HFFc6 (cell line): ENCODE measurements at regions not wholly inside any gene's neighbourhood (a gene's known extent, or its start where the extent isn't known, plus 50 kb on each side); places are given as distances from the start of the nearest gene placed in this dataset.

ENCODE experiments used
- DNase-seq: peaks from one replicate; pipeline ENCODE4 v3.0.0-alpha.2; 2018
- H3K27ac Mint-ChIP-seq: 2 replicates; pipeline ENCODE4 v1.8.0; 2020; ENCODE audit warnings: mild to moderate bottlenecking, mixed read lengths
- H3K27me3 Mint-ChIP-seq: 2 replicates; pipeline ENCODE4 v1.8.0; 2021; ENCODE audit warnings: mild to moderate bottlenecking, moderate library complexity, mixed read lengths; ENCODE audit not compliant: insufficient read depth
- H3K36me3 Mint-ChIP-seq: 2 replicates; pipeline ENCODE4 v1.8.0; 2021; ENCODE audit warnings: low read depth, mixed read lengths
- H3K4me1 Mint-ChIP-seq: 2 replicates; pipeline ENCODE4 v1.8.0; 2020; ENCODE audit warnings: low read depth, mixed read lengths
- H3K4me3 Mint-ChIP-seq: 2 replicates; pipeline ENCODE4 v1.8.0; 2020; ENCODE audit warnings: mild to moderate bottlenecking, moderate library complexity, mixed read lengths
- H3K9me3 Mint-ChIP-seq: 2 replicates; pipeline ENCODE4 v1.8.0; 2020; ENCODE audit warnings: mild to moderate bottlenecking, mixed read lengths
- CTCF ChIP-seq: fragments of 200-600 bp; sonication (generic); IDR thresholded peaks from 2 replicates; pipeline ENCODE4 v1.5.0; 2021; ENCODE audit warnings: antibody characterized with exemption, mild to moderate bottlenecking

- Mint-ChIP-seq H3K4me1 (no peaks in the 10 kb centered on the region), H3K4me3 (no peak overlapping the region), H3K36me3 (peaks cover 4% of the 10 kb centered on the region; the same call in 1 of the 2 replicates), H3K27ac (no peak overlapping the region), H3K27me3 (no peaks in the 10 kb centered on the region), H3K9me3 (peaks cover 29% of the 10 kb centered on the region)
- no peak for DNase-seq
- no peak for TF ChIP-seq CTCF
Observed at GRCh38 chr3:181952929-181953328, 241.2 kb downstream of the SOX2 start.

- H3K27me3 Mint-ChIP-seq, result no peaks in the 10 kb centered on the region
- H3K9me3 Mint-ChIP-seq, result peaks cover 35% of the 10 kb centered on the region
- H3K4me1 Mint-ChIP-seq, result no peaks in the 10 kb centered on the region
- peaks cover 4% of the 10 kb centered on the region; the same call in 1 of the 2 replicates for H3K36me3 Mint-ChIP-seq
- DNase-seq, result no peak
- H3K27ac Mint-ChIP-seq, result no peak overlapping the region
- no peak for TF ChIP-seq CTCF
- H3K4me3 Mint-ChIP-seq, result no peak overlapping the region
Observed at GRCh38 chr3:181955566-181955965, 243.8 kb downstream of the SOX2 start.

DNA sequence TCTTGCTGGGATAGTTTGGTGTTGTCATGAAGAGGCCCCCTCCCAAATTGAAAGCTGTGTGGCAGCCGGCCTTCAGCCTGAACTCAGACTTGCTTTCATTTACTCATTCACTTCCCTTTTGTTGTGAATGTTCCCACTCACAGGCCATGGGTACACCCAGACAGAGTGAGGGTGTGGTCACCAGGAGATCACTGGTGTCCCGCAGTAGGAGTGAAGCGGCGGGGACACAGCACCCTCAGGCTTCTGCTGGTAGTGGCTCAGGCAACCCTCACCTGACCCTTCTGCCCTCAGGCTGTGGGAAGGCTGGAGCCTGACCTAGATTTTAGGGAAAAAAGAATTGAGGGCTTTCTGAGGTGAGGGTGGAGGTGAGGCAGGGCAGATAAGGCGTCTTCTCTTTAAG, 244.4 kb downstream of the SOX2 start:
- TF ChIP-seq CTCF, result no peak
- Mint-ChIP-seq H3K4me3 (no peak overlapping the region), H3K4me1 (no peaks in the 10 kb centered on the region), H3K9me3 (peaks cover 37% of the 10 kb centered on the region), H3K36me3 (peaks cover 4% of the 10 kb centered on the region; the same call in 1 of the 2 replicates), H3K27me3 (no peaks in the 10 kb centered on the region), H3K27ac (no peak overlapping the region)
- DNase-seq, result no peak

GRCh38 chr3:181966393-181966792, 254.7 kb downstream of the SOX2 start:
- Mint-ChIP-seq H3K9me3 (peaks cover 31% of the 10 kb centered on the region), H3K4me1 (no peaks in the 10 kb centered on the region), H3K27ac (no peak overlapping the region), H3K4me3 (no peak overlapping the region), H3K36me3 (peaks cover 5% of the 10 kb centered on the region), H3K27me3 (no peaks in the 10 kb centered on the region)
- DNase-seq, result no peak
- no peak for TF ChIP-seq CTCF

- no peak for TF ChIP-seq CTCF
- Mint-ChIP-seq H3K4me3 (no peak overlapping the region), H3K27me3 (no peaks in the 10 kb centered on the region), H3K9me3 (peaks cover 27% of the 10 kb centered on the region), H3K4me1 (no peaks in the 10 kb centered on the region), H3K27ac (no peak overlapping the region), H3K36me3 (no peaks in the 10 kb centered on the region)
- no peak for DNase-seq
Observed at GRCh38 chr3:181969925-181970324, 258.2 kb downstream of the SOX2 start.

GRCh38 chr3:181971424-181971823, 259.7 kb downstream of the SOX2 start:
- Mint-ChIP-seq H3K4me1 (no peaks in the 10 kb centered on the region), H3K27me3 (no peaks in the 10 kb centered on the region), H3K36me3 (no peaks in the 10 kb centered on the region), H3K9me3 (peaks cover 30% of the 10 kb centered on the region), H3K4me3 (no peak overlapping the region), H3K27ac (no peak overlapping the region)
- no peak for DNase-seq
- TF ChIP-seq CTCF, result no peak
